Stomach (tissue), 8 donors: ENCODE measurements at regions not wholly inside any gene's neighbourhood (a gene's known extent, or its start where the extent isn't known, plus 50 kb on each side); places are given as distances from the start of the nearest gene placed in this dataset.

Source experiments
- DNase-seq, 2 donors: peaks; one replicate each; pipeline versions ENCODE4 v3.0.0 to v3.0.0-alpha.2; 2013 to 2019
- H3K27ac ChIP-seq, 5 donors: fragments of 200-600 bp in 4 of 5; sonication (generic) in 4 of 5; one replicate each; pipeline ENCODE4 v1.5.1; 2013 to 2019; ENCODE audit warnings: mild to moderate bottlenecking in 1 of 5, moderate library complexity in 1 of 5
- H3K27me3 ChIP-seq, 3 donors: fragments of 200-600 bp; sonication (generic); one replicate each; pipeline ENCODE4 v1.5.1; 2017 to 2019; ENCODE audit warnings: mixed run types in 1 of 3
- H3K36me3 ChIP-seq, 4 donors: fragments of 200-600 bp; sonication (generic); 1 replicate in 3 of 4; 2 replicates in 1 of 4; pipeline ENCODE4 v1.5.1; 2016 to 2019
- H3K4me1 ChIP-seq, 4 donors: fragments of 200-600 bp; sonication (generic); one replicate each; pipeline ENCODE4 v1.5.1; 2016 to 2019
- H3K4me3 ChIP-seq, 4 donors: fragments of 200-600 bp; sonication (generic) in 3 of 4; one replicate each; pipeline ENCODE4 v1.5.1; 2016 to 2019; ENCODE audit warnings: mild to moderate bottlenecking in 1 of 4
- H3K9me3 ChIP-seq, 4 donors: fragments of 200-600 bp; sonication (generic); one replicate each; pipeline ENCODE4 v1.5.1; 2016 to 2019
- CTCF ChIP-seq, 7 experiments: fragments of 450-650 bp in 4 of 7; fragments of 200-600 bp in 3 of 7; sonication (generic) in 3 of 7; IDR thresholded peaks; one replicate each; pipeline ENCODE4 v1.5.1; 2016 to 2019; ENCODE audit warnings: antibody characterized with exemption in 7 of 7, control low read depth in 2 of 7, mild to moderate bottlenecking in 1 of 7
- EP300 ChIP-seq: sonication (generic); formaldehyde crosslinking; IDR thresholded peaks from one replicate; pipeline ENCODE4 v1.6.1; 2017; ENCODE audit warnings: antibody characterized with exemption
- POLR2A ChIP-seq, 4 donors: fragments of 450-650 bp; IDR thresholded peaks; one replicate each; pipeline ENCODE4 v1.6.1; 2016; ENCODE audit warnings: antibody characterized with exemption in 4 of 4, control low read depth in 2 of 4, mild to moderate bottlenecking in 1 of 4, moderate library complexity in 1 of 4
- POLR2AphosphoS5 ChIP-seq, 3 donors: sonication (generic); formaldehyde crosslinking; IDR thresholded peaks; one replicate each; pipeline ENCODE4 v1.6.1; 2016; ENCODE audit warnings: antibody characterized with exemption in 3 of 3
- WGBS, 5 donors: extraction: QIAGEN DNeasy Blood & Tissue Kit in 3 of 5; methylation state at CpG; one replicate each; pipeline versions ENCODE4 v1.1.5 to v1.1.7; 2013 to 2018; 5-methylcytosine and 5-hydroxymethylcytosine counted together
- intact Hi-C: fragments of 100-400 bp; cut with DNase I; formaldehyde crosslinking; loops from one replicate; pipeline ENCODE4 v1.15.1; 2023; ENCODE audit warnings: low total_unique reads
- donor health status: healthy with polysubstance abuse.
- donor health status: Bipolar disorder and iron deficiency.
- donor health status: healthy.

- 40 to 57% (median 51%) methylated on average over 3 of the region's 3 CpGs for WGBS, 5 donors
- Histone ChIP-seq H3K27ac (no peak overlapping the region), H3K9me3 (no peaks in the 10 kb centered on the region), H3K4me3 (no peak overlapping the region), H3K36me3 (no peaks in the 10 kb centered on the region), H3K4me1 (no peaks in the 10 kb centered on the region), H3K27me3 (no peaks in the 10 kb centered on the region)
- TF ChIP-seq EP300: no peak
- TF ChIP-seq CTCF (IDR thresholded peaks at IDR 0.05): no peak
- TF ChIP-seq POLR2A (IDR thresholded peaks at IDR 0.05): no peak
- TF ChIP-seq POLR2AphosphoS5 (IDR thresholded peaks at IDR 0.05): no peak
- intact Hi-C loops: no loop called here
- DNase-seq: no peak
Measured at GRCh38 chr9:116087751-116088194, 65.8 kb upstream of the PAPPA start.

- Histone ChIP-seq H3K27ac (no peak overlapping the region), H3K36me3 (no peaks in the 10 kb centered on the region), H3K4me1 (no peaks in the 10 kb centered on the region), H3K9me3 (no peaks in the 10 kb centered on the region), H3K4me3 (no peak overlapping the region), H3K27me3 (no peaks in the 10 kb centered on the region)
- WGBS, 5 donors: 70 to 78% (median 74%) methylated on average over 4 of the region's 4 CpGs
- intact Hi-C loops: no loop called here
- TF ChIP-seq POLR2A (IDR thresholded peaks at IDR 0.05): no peak
- TF ChIP-seq CTCF (IDR thresholded peaks at IDR 0.05): no peak
- no peak for TF ChIP-seq EP300
- TF ChIP-seq POLR2AphosphoS5 (IDR thresholded peaks at IDR 0.05): no peak
- no peak for DNase-seq
Measured at GRCh38 chr9:116088396-116088795, 65.2 kb upstream of the PAPPA start.

- Histone ChIP-seq H3K27me3 (no peaks in the 10 kb centered on the region), H3K4me3 (no peak overlapping the region), H3K27ac (no peak overlapping the region), H3K9me3 (no peaks in the 10 kb centered on the region), H3K4me1 (no peaks in the 10 kb centered on the region), H3K36me3 (no peaks in the 10 kb centered on the region)
- WGBS, 5 donors: 89 to 96% (median 93%) methylated on average over 1 of the region's 1 CpG
- intact Hi-C loops: no loop called here
- TF ChIP-seq POLR2A (IDR thresholded peaks at IDR 0.05) (no peak), CTCF (IDR thresholded peaks at IDR 0.05) (no peak), POLR2AphosphoS5 (IDR thresholded peaks at IDR 0.05) (no peak), EP300 (no peak)
- no peak for DNase-seq
Measured at GRCh38 chr9:116090030-116090770, 63.4 kb upstream of the PAPPA start.

GRCh38 chr9:116094846-116095245 is 58.7 kb upstream of the PAPPA start:
- DNase-seq: no peak
- Histone ChIP-seq H3K27me3 (no peaks in the 10 kb centered on the region), H3K9me3 (no peaks in the 10 kb centered on the region), H3K4me3 (no peak overlapping the region), H3K4me1 (no peaks in the 10 kb centered on the region), H3K36me3 (no peaks in the 10 kb centered on the region), H3K27ac (no peak overlapping the region)
- TF ChIP-seq CTCF (IDR thresholded peaks at IDR 0.05) (no peak), EP300 (no peak), POLR2AphosphoS5 (IDR thresholded peaks at IDR 0.05) (no peak), POLR2A (IDR thresholded peaks at IDR 0.05) (no peak)
- intact Hi-C loops: no loop called here
